ENCODE measurements at regions not wholly inside any gene's neighbourhood (a gene's known extent, or its start where the extent isn't known, plus 50 kb on each side); places are given as distances from the start of the nearest gene placed in this dataset.

GRCh38 chr11:122197066-122197987 lies 81.3 kb upstream of the BLID start:
- TF ChIP-seq CTCF (IDR thresholded peaks at IDR 0.05 in 8 of 11, conservative IDR thresholded peaks at IDR 0.05 in 3 of 11): no peak
- TF ChIP-seq POLR2A (IDR thresholded peaks at IDR 0.05): no peak
